A549 (cell line): ENCODE measurements at regions not wholly inside any gene's neighbourhood (a gene's known extent, or its start where the extent isn't known, plus 50 kb on each side); places are given as distances from the start of the nearest gene placed in this dataset.

Experiments used
- ATAC-seq, 2 experiments: fragments of 200-7000 bp in 1 of 2; fragments of >200 bp in 1 of 2; cut with Nextera tagmentation in 1 of 2; cut with Tn5 transposase in 1 of 2; 3 replicates each; pipeline versions ENCODE4 v1.8.0 to v1.9.1; 2018 to 2020; ENCODE audit warnings: mild to moderate bottlenecking in 1 of 2, moderate library complexity in 1 of 2
- CTCF ChIA-PET: fragments of 300-600 bp; sonication (Branson Sonifier 250); formaldehyde crosslinking; extraction: SDS; loops from one replicate; lab custom pipeline; 2021; ENCODE audit warnings: antibody characterized with exemption, inconsistent platforms; lab: Yijun Ruan, JAX
- POLR2A ChIA-PET: fragments of 350-600 bp; formaldehyde crosslinking; extraction: SDS; loops from one replicate; lab custom pipeline; 2021; ENCODE audit warnings: antibody characterized with exemption, inconsistent platforms; lab: Yijun Ruan, JAX
- DNase-seq, 2 experiments: peaks; one replicate each; pipeline versions ENCODE4 v3.0.0 to v3.0.0-alpha.2; 2011 to 2016; ENCODE audit warnings: low read depth in 1 of 2, low spot score in 1 of 2
- FAIRE-seq: peaks from 2 replicates; lab custom pipeline; 2011; peaks lifted over from hg19 to GRCh38; lab: Jason Lieb, UNC
- H3K27ac ChIP-seq, 2 experiments: fragments of >200 bp; sonication (Bioruptor Twin); formaldehyde crosslinking; 3 replicates each; pipeline ENCODE4 v1.5.1; 2016 to 2017
- H3K4me1 ChIP-seq: fragments of >200 bp; sonication (Bioruptor Twin); formaldehyde crosslinking; 3 replicates; pipeline ENCODE4 v1.6.1; 2016
- H3K4me2 ChIP-seq: fragments of >200 bp; sonication (Bioruptor Twin); formaldehyde crosslinking; 3 replicates; pipeline ENCODE4 v1.6.1; 2016
- H3K4me3 ChIP-seq: fragments of >200 bp; sonication (Bioruptor Twin); formaldehyde crosslinking; 3 replicates; pipeline ENCODE4 v1.5.1; 2016
- H3K9me3 ChIP-seq: fragments of >200 bp; sonication (Bioruptor Twin); formaldehyde crosslinking; 3 replicates; pipeline ENCODE4 v1.6.1; 2016
- BCL3 ChIP-seq: fragments of >200 bp; sonication (Bioruptor Twin); formaldehyde crosslinking; IDR thresholded peaks from 3 replicates; pipeline ENCODE4 v1.6.1; 2016
- BHLHE40 ChIP-seq: IDR thresholded peaks from 2 replicates; pipeline ENCODE4 v1.6.1; 2012; ENCODE audit warnings: low read depth, low read length, inconsistent platforms
- CBX2 ChIP-seq: fragments of 200-600 bp; sonication (generic); IDR thresholded peaks from 2 replicates; pipeline ENCODE4 v1.6.1; 2016; ENCODE audit warnings: low read depth, mild to moderate bottlenecking, borderline replicate concordance
- CHD2 ChIP-seq: fragments of 150-350 bp; IDR thresholded peaks from 2 replicates; pipeline ENCODE4 v1.6.1; 2014; ENCODE audit warnings: low read length; ENCODE audit not compliant: partially characterized antibody
- CHD4 ChIP-seq: fragments of 200-600 bp; sonication (generic); IDR thresholded peaks from 2 replicates; pipeline ENCODE4 v1.6.1; 2016; ENCODE audit warnings: antibody characterized with exemption, mild to moderate bottlenecking, borderline replicate concordance
- CTCF ChIP-seq: fragments of >200 bp; sonication (Bioruptor Twin); formaldehyde crosslinking; IDR thresholded peaks from 3 replicates; pipeline ENCODE4 v1.5.1; 2016
- E2F6 ChIP-seq: IDR thresholded peaks from 2 replicates; pipeline ENCODE4 v1.6.1; 2012; ENCODE audit warnings: low read depth, borderline replicate concordance
- EHF ChIP-seq: fragments of 250-450 bp; sonication (Bioruptor Pico); IDR thresholded peaks from 2 replicates; pipeline ENCODE4 v1.5.0; 2020; ENCODE audit warnings: mild to moderate bottlenecking
- FOSB ChIP-seq: fragments of 250-450 bp; sonication (Bioruptor Pico); IDR thresholded peaks from 2 replicates; pipeline ENCODE4 v1.5.0; 2020; ENCODE audit warnings: mild to moderate bottlenecking, moderate library complexity
- FOSL2 ChIP-seq, 2 experiments: fragments of 450-650 bp in 1 of 2; fragments of >200 bp in 1 of 2; sonication (Bioruptor Twin) in 1 of 2; formaldehyde crosslinking; IDR thresholded peaks; 2 replicates each; pipeline versions ENCODE4 v1.5.0 to v1.6.1; 2016 to 2020; ENCODE audit warnings: mild to moderate bottlenecking in 1 of 2, moderate library complexity in 1 of 2
- GATA3 ChIP-seq: IDR thresholded peaks from 2 replicates; pipeline ENCODE4 v1.6.1; 2012; ENCODE audit warnings: borderline replicate concordance
- HEYL ChIP-seq: fragments of 250-450 bp; sonication (Bioruptor Pico); IDR thresholded peaks from 2 replicates; pipeline ENCODE4 v1.8.0; 2021; ENCODE audit warnings: mild to moderate bottlenecking, moderate library complexity
- HOXB13 ChIP-seq: fragments of 250-450 bp; sonication (Bioruptor Pico); IDR thresholded peaks from 2 replicates; pipeline ENCODE4 v1.5.0; 2020; ENCODE audit warnings: low read depth, mild to moderate bottlenecking, moderate library complexity
- HOXB5 ChIP-seq: fragments of 250-450 bp; sonication (Bioruptor Pico); IDR thresholded peaks from 2 replicates; pipeline ENCODE4 v1.5.0; 2020; ENCODE audit warnings: mild to moderate bottlenecking, moderate library complexity
- KDM1A ChIP-seq: fragments of 200-600 bp; sonication (generic); IDR thresholded peaks from 2 replicates; pipeline ENCODE4 v1.6.1; 2016; ENCODE audit warnings: low read depth, mild to moderate bottlenecking
- KDM5A ChIP-seq: fragments of 200-600 bp; sonication (generic); IDR thresholded peaks from 2 replicates; pipeline ENCODE4 v1.6.1; 2016; ENCODE audit warnings: antibody characterized with exemption, mild to moderate bottlenecking
- MAFK ChIP-seq: fragments of 450-650 bp; IDR thresholded peaks from 2 replicates; pipeline ENCODE4 v1.6.1; 2014; ENCODE audit not compliant: partially characterized antibody
- PBX3 ChIP-seq: IDR thresholded peaks from 2 replicates; pipeline ENCODE4 v1.6.1; 2012
- PHF8 ChIP-seq: fragments of 200-600 bp; sonication (generic); IDR thresholded peaks from 2 replicates; pipeline ENCODE4 v1.6.1; 2016; ENCODE audit warnings: low read depth, mild to moderate bottlenecking, antibody characterized with exemption, moderate library complexity, borderline replicate concordance
- POLR2A ChIP-seq: IDR thresholded peaks from 2 replicates; pipeline ENCODE4 v1.6.1; 2012; ENCODE audit warnings: mild to moderate bottlenecking, low read length
- RARB ChIP-seq: fragments of 250-450 bp; sonication (Bioruptor Pico); IDR thresholded peaks from 2 replicates; pipeline ENCODE4 v1.8.0; 2021; ENCODE audit warnings: mild to moderate bottlenecking, moderate library complexity
- RCOR1 ChIP-seq: fragments of 150-350 bp; IDR thresholded peaks from 2 replicates; pipeline ENCODE4 v1.6.1; 2014; ENCODE audit warnings: antibody characterized with exemption, low read length, low read depth
- REST ChIP-seq: fragments of 200-600 bp; sonication (generic); IDR thresholded peaks from 2 replicates; pipeline ENCODE4 v1.6.1; 2016; ENCODE audit warnings: antibody characterized with exemption, mild to moderate bottlenecking, moderate library complexity
- RFX5 ChIP-seq: fragments of 450-650 bp; IDR thresholded peaks from 2 replicates; pipeline ENCODE4 v1.7.1; 2014; ENCODE audit warnings: antibody characterized with exemption, mild to moderate bottlenecking, moderate library complexity
- SREBF2 ChIP-seq: fragments of 450-650 bp; IDR thresholded peaks from 2 replicates; pipeline ENCODE4 v1.6.1; 2014; ENCODE audit warnings: mild to moderate bottlenecking, moderate library complexity
- TP53 ChIP-seq: fragments of 250-450 bp; sonication (Bioruptor Pico); IDR thresholded peaks from 2 replicates; pipeline ENCODE4 v1.5.0; 2021; ENCODE audit warnings: mild to moderate bottlenecking, moderate library complexity
- ZC3H11A ChIP-seq: fragments of 450-650 bp; IDR thresholded peaks from 2 replicates; pipeline ENCODE4 v1.6.1; 2014; ENCODE audit warnings: antibody characterized with exemption, mild to moderate bottlenecking
- WGBS: methylation state at CpG from one replicate; pipeline ENCODE4 v1.1.6; 2017; ENCODE audit errors: missing lambda C conversion rate; 5-methylcytosine and 5-hydroxymethylcytosine counted together

GRCh38 chr2:198465970-198466369, 661.6 kb downstream of the PLCL1 start (continued):
- TF ChIP-seq CTCF (no peak), RARB (no peak), HOXB5 (CRISPR knock-in tag) (no peak)

- ChIA-PET POLR2A (no interaction called here), CTCF (no interaction called here)
- H3K4me1 ChIP-seq, result no peaks in the 10 kb centered on the region
- TF ChIP-seq ZC3H11A (no peak), HEYL (CRISPR knock-in tag) (no peak), MAFK (no peak)
- ATAC-seq, result no peak
- H3K9me3 ChIP-seq, result no peaks in the 10 kb centered on the region
- no peak for FAIRE-seq
- no peak overlapping the region for H3K4me2 ChIP-seq
- no peak for DNase-seq
- 2% methylated on average over 2 of the region's 2 CpGs for WGBS
- no peak overlapping the region for H3K4me3 ChIP-seq
- no peak overlapping the region for H3K27ac ChIP-seq
Observed at GRCh38 chr2:198456418-198456817, 652.0 kb downstream of the PLCL1 start.

- H3K27ac ChIP-seq, result no peak overlapping the region
- ATAC-seq (no peak), DNase-seq (no peak), FAIRE-seq (no peak)
- no peak overlapping the region for H3K4me3 ChIP-seq
- 30% methylated on average over 2 of the region's 2 CpGs for WGBS
- TF ChIP-seq MAFK (no peak), PHF8 (no peak), FOSL2 (IDR thresholded peaks at IDR 0.05) (no peak), FOSL2 (CRISPR knock-in tag; IDR thresholded peaks at IDR 0.05) (no peak), SREBF2 (no peak), EHF (CRISPR knock-in tag) (no peak), RCOR1 (no peak), RARB (no peak), CHD2 (no peak), BHLHE40 (no peak), CBX2 (no peak)
- CTCF ChIA-PET, result no interaction called here
- no peaks in the 10 kb centered on the region for H3K4me1 ChIP-seq
- POLR2A ChIA-PET, result no interaction called here
- no peaks in the 10 kb centered on the region for H3K9me3 ChIP-seq
- H3K4me2 ChIP-seq, result no peak overlapping the region
Observed at GRCh38 chr2:198453866-198454265, 649.5 kb downstream of the PLCL1 start.

GRCh38 chr2:198452327-198452726, 647.9 kb downstream of the PLCL1 start:
- DNase-seq, result no peak
- FAIRE-seq, result no peak
- no peak overlapping the region for H3K4me2 ChIP-seq
- H3K4me3 ChIP-seq, result no peak overlapping the region
- H3K4me1 ChIP-seq, result no peaks in the 10 kb centered on the region
- WGBS, result 0% methylated on average over 1 of the region's 1 CpG
- no peak overlapping the region for H3K27ac ChIP-seq
- no peak for ATAC-seq
- ChIA-PET CTCF (no interaction called here), POLR2A (no interaction called here)
- H3K9me3 ChIP-seq, result no peaks in the 10 kb centered on the region
- TF ChIP-seq KDM5A (no peak), RCOR1 (no peak), TP53 (CRISPR knock-in tag) (no peak), POLR2A (no peak), GATA3 (no peak), PBX3 (no peak), CHD4 (no peak), REST (no peak), RFX5 (no peak), KDM1A (no peak), HOXB13 (CRISPR knock-in tag) (no peak), CBX2 (no peak), BCL3 (no peak), E2F6 (no peak), FOSB (no peak)
